ENCODE measurements at regions not wholly inside any gene's neighbourhood (a gene's known extent, or its start where the extent isn't known, plus 50 kb on each side); places are given as distances from the start of the nearest gene placed in this dataset.

DNA sequence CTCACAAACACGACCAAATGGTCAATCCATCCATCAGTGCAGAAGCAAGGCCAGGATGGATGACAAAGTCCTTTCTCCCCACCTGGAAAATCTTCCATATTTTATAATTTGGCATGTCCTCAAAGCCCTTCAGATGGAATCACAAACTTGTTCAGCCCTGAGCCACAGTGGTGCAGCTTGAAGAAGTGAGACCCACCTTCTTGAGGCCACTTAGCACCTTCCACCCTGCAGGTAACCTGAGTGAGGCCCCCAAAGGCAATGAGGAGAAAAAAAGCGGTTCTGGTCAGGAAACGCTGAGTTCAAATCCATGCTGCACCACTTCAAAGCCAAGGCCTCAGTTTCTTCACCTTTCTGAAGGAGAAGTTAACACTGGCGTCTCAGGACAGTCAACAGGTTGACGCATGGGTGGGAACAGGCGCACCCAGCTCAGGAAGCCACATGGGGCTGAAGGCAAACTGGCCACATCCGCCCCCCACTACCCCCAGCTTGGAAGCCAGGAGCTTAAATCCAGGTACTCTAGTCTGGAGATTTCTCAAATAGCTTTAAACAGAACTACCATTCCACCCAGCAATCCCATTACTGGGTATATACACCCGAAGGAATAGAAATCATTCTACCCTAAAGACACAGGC, 320.4 kb downstream of the BCL11B start:
- TF ChIP-seq, protein P1, sequence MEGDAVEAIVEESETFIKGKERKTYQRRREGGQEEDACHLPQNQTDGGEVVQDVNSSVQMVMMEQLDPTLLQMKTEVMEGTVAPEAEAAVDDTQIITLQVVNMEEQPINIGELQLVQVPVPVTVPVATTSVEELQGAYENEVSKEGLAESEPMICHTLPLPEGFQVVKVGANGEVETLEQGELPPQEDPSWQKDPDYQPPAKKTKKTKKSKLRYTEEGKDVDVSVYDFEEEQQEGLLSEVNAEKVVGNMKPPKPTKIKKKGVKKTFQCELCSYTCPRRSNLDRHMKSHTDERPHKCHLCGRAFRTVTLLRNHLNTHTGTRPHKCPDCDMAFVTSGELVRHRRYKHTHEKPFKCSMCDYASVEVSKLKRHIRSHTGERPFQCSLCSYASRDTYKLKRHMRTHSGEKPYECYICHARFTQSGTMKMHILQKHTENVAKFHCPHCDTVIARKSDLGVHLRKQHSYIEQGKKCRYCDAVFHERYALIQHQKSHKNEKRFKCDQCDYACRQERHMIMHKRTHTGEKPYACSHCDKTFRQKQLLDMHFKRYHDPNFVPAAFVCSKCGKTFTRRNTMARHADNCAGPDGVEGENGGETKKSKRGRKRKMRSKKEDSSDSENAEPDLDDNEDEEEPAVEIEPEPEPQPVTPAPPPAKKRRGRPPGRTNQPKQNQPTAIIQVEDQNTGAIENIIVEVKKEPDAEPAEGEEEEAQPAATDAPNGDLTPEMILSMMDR (IDR thresholded peaks at IDR 0.05; ENCODE audit: extremely low read depth in 1 of 2, insufficient read depth in 1 of 2, low read depth in 1 of 2, low read length in 2 of 2) = no peak
- TF ChIP-seq, protein P2, sequence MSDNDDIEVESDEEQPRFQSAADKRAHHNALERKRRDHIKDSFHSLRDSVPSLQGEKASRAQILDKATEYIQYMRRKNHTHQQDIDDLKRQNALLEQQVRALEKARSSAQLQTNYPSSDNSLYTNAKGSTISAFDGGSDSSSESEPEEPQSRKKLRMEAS (IDR thresholded peaks at IDR 0.05; ENCODE audit: insufficient read depth, insufficient read length) = no peak
- TF ChIP-seq POLR2A (IDR thresholded peaks at IDR 0.05; ENCODE audit: low read depth, low read length) = no peak
- TF ChIP-seq JUN (IDR thresholded peaks at IDR 0.05; ENCODE audit: borderline replicate concordance, insufficient read depth, insufficient read length, low read depth) = no peak
- TF ChIP-seq MYC (IDR thresholded peaks at IDR 0.05; ENCODE audit: low read depth, low read length) = no peak
- TF ChIP-seq EZH2 (IDR thresholded peaks at IDR 0.05; ENCODE audit: borderline replicate concordance, low read depth, low read length, severe bottlenecking) = no peak
- TF ChIP-seq POLR2AphosphoS5 (IDR thresholded peaks at IDR 0.05; ENCODE audit: insufficient read depth, low read depth, low read length) = no peak
